HG02840 (cell line): ENCODE measurements at regions not wholly inside any gene's neighbourhood (a gene's known extent, or its start where the extent isn't known, plus 50 kb on each side); places are given as distances from the start of the nearest gene placed in this dataset.

Source experiments
- ATAC-seq: cut with Tn5 transposase; IDR thresholded peaks from one replicate; pipeline ENCODE4 v1.9.1; 2021; ENCODE audit warnings: mild to moderate bottlenecking, moderate library complexity, moderate number of reproducible peaks; ENCODE audit not compliant: unreplicated experiment, low FRiP score

DNA sequence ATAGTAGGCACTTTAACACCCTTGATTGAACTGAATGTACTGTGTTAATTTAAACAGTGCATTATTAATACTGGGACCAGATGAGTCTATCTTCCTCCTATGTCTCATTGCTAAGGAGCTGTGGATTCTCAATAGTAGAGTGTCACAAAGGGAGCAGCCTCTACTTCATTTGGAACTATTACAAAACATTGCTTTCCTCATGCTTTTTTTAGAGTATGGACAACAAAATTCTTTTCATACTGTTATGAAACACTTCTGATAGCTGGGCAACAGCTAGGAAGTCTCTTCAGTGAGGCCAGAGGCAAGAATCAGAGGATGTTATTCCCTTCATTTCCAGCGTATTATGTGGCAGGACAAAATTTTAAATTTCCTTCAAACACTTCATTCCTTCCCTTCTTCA lies 160.8 kb downstream of the FBXO8 start:
- no peak for ATAC-seq

- no peak for ATAC-seq
These were observed 162.8 kb downstream of the FBXO8 start for GRCh38 chr4:174120446-174121295.

GRCh38 chr4:174119830-174120229 lies 163.6 kb downstream of the FBXO8 start:
- ATAC-seq, result no peak

- no peak for ATAC-seq
These were observed 164.4 kb downstream of the FBXO8 start for GRCh38 chr4:174119051-174119450.

- no peak for ATAC-seq
These were observed 165.3 kb downstream of the FBXO8 start for GRCh38 chr4:174118171-174118570.

GRCh38 chr4:174117445-174117844 lies 166.0 kb downstream of the FBXO8 start:
- no peak for ATAC-seq

GRCh38 chr4:174116021-174116420 lies 167.4 kb downstream of the FBXO8 start:
- no peak for ATAC-seq

GRCh38 chr4:174111422-174111821 lies 172.0 kb downstream of the FBXO8 start:
- ATAC-seq, result no peak

GRCh38 chr4:174110180-174110579 lies 173.3 kb downstream of the FBXO8 start:
- no peak for ATAC-seq

DNA sequence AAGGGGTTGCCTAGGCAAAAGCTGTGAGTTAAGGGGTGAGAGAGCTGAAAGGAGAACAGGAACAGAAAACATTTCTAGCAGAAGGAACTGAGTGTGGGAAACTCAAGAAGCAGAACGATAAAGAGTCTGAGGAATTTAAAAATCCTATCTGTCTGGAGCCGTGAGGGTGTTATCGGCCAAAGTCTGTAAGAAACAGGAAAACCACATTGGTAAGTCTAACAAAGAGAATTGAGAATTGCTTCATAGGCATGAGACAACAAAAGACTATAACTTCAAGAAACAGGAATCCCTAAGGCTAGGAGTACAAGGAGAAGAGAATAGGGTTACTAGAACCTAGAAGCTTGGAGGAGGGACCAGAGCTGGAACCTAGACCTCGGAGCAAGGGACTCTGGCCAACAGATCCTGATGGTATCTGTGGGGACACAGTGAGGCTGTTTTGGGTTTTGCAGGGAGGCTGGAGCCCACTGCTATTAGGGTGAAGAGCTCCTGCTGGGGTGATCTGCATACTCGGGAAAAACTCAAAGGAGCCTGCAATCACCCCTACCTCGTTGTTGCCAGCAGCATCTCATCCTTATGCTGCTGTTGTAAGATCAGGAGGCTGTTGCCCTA lies 175.6 kb downstream of the FBXO8 start:
- ATAC-seq, result no peak

GRCh38 chr4:174105202-174105601 lies 178.3 kb downstream of the FBXO8 start:
- ATAC-seq, result no peak

DNA sequence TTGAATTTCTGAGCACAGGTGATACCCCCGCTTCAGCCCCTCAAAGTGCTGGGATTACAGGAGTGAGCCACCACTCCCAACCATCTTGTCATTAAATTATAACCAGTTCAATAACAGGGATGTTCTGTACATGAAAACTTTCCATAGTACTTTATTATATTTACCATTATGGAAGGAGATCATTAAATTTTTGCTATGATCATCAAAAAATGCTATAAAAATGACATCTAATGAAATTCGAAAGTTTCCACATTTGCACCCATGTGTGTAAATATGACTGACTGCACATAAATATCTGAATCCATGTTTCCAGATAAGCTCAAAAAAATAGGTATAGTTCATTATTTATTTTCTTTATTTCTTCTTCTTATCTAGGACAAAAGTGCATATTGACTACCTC lies 182.6 kb downstream of the FBXO8 start:
- ATAC-seq, result no peak

DNA sequence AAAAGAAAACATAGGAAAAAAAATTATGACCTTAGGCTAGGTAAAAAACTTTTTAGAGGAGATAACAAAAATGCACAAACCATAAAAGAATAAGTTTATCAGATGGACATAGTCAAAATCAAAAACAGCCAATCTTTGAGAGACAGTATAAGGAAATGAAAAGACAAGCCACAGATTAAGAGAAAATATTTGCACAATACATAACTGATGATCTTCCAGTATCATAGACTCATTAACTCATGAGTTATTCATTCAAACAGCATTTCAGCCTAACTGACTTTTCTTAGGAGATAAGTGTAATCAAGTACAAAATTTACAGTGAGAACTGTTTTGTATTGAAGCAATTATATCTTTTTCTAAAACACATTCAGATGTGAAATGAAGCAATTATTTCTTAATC lies 183.8 kb downstream of the FBXO8 start:
- no peak for ATAC-seq

DNA sequence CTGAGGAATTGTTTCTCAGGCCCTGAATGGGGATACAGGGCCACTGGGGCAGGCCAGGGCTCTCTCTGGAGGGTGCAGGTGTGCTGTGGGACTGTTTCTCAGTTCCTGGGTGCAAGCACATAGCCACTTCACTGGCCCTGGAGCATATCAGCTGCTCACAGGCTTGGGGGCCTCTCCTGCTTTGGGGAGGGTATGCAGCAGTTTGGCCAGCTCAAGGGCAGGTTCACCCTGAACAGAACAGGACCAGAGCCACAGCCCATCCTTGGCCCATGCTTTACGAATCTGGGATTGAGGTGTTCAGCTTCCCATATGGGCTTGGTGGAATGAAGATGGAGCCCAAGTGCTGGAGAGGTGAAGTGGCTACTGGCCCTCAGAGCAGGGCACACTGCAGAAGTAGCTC lies 186.5 kb downstream of the FBXO8 start:
- no peak for ATAC-seq

DNA sequence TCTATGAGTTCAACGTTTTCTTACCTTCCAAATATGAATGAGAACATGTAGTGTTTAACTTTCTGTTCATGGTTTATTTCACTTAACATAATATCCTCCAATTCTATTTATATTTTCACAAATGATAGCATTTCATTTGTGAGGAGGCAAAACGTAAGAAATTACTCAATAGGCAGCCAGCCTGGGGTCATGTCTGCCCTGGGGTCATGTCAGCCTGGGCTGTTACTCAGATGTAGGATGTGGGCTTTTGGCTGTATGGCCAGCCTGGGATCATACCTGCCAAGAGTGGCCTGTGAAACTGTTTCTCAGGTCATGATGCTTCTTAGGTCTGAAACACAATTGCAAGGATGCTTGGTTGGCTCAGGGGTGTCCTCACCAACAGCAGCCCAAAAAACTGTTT lies 187.0 kb downstream of the FBXO8 start:
- ATAC-seq, result no peak

DNA sequence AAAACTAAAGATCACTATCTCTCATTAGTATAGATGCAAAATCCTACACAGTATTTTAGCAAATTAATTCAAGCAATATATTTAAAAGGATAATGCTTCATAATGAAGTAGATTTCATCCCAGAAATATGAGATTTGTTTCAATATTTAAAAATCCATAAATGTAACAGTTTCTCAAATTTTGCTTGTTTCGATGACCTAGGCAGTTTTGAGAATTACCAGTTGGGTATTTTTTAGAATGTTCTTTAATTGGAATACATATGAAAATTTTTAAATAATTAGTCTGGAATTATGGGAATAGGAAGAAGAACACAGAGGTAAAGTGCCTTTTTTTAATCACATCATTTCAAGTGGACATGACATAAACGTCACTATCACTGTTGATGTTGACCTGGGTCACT lies 192.3 kb downstream of the FBXO8 start:
- no peak for ATAC-seq

DNA sequence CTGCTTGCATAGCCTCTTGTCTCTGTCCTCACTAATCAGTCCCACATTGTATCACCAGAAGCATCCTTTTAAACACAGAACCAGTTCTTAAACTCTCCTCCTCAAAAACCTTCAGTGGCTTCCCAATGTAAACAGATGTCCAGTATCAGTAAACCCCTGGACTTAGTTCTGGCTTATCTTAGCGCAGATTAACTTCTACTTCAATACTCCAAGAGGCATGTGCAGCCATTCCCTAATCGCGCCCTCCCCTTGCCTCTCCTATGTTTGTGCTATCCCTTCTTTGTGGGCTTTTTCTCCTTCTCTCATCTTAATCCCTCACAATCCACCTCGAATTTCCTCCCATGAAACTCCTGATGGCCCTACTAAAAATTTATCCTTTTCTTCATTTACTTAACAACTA lies 193.8 kb downstream of the FBXO8 start:
- no peak for ATAC-seq

- no peak for ATAC-seq
These were observed 194.7 kb downstream of the FBXO8 start for GRCh38 chr4:174088795-174089194.

DNA sequence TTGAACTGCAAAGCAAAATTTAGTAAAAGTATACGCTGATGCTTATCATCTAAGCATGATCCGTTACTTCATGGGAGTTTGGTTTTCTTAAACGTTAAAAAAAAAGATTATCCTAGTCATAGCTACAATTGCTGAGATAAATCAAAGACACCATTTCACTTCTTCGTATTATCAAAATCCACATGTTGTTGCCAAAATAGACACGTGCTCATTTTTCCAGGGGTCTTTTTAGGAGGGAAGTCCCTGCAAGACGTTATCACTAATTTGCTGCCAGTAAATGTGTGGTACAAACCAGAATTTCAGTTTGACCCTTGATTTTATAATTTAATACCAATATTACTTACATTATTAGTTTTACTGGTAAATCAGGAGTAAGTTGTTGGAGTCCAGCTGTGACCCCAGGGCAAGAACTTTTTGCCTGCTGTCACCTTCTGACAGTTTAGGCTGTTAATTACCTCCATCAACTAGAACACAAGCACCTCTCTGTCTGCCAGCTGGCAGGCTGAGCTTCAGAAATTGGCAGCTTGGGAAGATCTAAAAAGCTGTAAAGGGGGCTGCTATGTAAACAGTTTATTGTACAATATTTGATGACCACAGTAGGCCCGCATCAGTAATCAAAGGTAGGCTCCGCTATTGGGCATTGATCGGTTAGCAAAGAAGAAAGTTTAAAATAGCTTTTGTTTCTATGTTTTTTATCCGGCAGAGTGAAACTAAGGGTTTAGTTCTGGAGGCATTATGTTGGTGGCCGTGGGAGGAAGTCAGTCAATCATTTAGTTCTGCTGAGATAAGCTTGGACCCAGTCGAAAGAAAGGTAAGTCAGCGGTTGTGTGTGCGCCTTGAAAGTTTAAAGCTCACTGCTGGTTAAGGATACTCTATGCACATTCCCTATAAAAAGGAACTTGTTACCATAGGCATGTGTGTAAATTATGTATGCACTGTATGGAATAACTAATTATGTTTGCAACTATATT lies 196.4 kb downstream of the FBXO8 start:
- no peak for ATAC-seq

DNA sequence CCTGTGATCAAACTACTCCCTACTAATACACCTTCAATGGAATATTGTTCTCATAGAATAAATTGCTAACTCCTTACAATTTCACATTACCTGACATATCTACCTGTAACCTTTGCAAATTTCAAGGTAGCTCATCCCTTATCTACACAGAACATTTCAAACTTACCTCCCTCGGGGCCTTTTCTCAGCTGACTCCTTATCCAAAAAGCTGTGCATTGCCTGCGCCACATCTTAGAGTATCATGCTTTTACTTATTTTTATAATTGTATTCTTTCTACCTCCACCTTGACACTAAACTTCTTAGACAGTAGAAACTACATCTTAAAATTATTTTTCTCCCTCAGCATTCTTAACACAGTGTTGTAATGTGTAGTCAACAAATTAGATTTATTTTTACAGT lies 198.5 kb downstream of the FBXO8 start:
- no peak for ATAC-seq

- ATAC-seq, result no peak
These were observed 198.9 kb downstream of the FBXO8 start for GRCh38 chr4:174084542-174084941.
